HG03378 (cell line): ENCODE measurements at regions not wholly inside any gene's neighbourhood (a gene's known extent, or its start where the extent isn't known, plus 50 kb on each side); places are given as distances from the start of the nearest gene placed in this dataset.

Source experiments
- ATAC-seq: cut with Tn5 transposase; IDR thresholded peaks from one replicate; pipeline ENCODE4 v1.9.1; 2021; ENCODE audit warnings: mild to moderate bottlenecking, moderate library complexity; ENCODE audit not compliant: unreplicated experiment

DNA sequence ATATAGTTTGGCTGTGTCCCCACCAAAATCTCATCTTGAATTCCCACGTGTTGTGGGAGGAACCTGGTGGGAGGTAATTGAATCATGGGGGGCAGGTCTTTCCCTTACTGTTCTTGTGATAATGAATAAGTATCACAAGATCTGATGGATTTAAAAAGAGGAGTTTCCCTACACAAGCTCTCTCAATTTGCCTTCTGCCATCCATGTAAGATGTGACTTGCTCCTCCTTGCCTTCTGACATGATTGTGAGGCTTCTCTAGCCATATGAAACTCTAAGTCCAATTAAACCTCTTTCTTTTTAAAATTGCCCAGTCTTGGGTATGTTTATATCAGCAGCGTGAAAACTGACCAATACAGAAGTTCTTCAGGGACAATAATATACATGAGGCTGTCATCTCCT lies 425.1 kb downstream of the PABPC4L start:
- no peak for ATAC-seq

DNA sequence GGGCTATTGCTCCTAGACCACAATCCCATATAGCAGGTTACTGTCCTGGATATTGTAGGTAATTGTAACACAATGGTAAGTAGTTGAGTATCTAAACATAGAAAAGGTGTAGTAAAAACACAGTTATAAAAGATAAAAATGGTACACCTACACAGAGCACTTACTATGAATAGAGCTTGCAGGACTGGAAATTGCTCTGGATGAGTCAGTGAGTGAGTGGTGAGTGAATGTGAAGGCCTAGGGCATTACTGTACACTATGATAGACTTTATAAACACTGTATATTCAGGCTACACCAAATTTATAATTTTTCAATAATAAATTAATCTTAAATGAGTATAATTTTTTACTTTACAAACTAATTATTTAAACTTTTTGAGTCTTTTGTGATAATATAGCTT lies 425.7 kb downstream of the PABPC4L start:
- ATAC-seq: no peak

DNA sequence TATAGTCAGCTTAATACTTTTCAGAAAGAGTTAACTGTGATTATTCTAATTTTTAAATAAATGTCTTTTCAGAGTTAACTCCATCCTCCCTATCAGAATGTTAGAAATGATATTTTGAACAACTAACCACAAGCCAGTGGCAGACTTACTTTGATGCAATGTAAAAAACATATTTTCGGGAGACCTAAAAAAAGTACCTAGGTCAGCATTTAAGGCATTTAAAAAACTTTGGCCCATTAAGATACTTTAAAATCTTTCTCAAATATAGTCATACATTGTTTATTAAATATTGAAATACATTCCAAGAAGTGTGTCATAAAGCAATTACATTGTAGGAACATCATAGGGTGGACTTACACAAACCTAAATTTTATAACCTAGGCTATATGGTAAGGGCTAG lies 426.1 kb downstream of the PABPC4L start:
- ATAC-seq: no peak

DNA sequence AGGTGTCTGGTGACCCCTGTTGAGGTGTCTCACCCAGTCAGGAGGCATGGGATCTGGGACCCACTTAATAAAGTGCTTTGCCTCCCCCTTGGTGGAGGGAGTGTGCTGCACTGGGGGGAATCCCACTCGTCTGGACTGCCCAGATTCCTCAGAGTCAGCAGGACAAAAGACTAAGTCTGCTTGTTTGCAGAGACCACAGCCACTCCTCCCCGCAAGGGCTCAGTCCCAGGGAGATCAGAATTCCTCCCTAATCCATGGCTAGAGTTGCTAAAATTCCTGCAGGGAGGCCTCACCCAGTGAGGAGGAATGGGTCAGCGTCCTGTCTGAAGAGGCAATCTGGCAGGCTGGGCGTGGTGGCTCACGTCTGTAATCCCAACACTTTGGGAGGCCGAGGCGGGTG lies 442.2 kb downstream of the PABPC4L start:
- ATAC-seq: no peak

DNA sequence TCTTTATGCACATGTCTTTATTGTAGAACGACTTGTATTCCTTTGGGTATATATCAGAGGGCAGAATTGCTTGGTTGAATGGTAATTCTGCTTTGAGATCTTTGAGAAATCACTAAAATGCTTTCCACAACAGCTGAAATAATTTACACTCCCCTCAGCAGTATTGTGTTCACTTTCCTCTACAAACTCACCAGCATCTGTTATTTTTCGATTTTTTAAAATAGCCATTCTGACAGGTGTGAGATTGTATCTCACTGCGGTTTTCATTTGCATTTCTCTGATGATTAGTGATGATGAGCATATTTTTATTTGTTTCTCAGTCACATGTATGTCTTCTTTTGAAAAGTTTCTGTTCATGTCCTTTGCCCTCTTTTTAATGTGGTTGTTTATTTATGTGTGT lies 459.8 kb downstream of the PABPC4L start:
- ATAC-seq: no peak

DNA sequence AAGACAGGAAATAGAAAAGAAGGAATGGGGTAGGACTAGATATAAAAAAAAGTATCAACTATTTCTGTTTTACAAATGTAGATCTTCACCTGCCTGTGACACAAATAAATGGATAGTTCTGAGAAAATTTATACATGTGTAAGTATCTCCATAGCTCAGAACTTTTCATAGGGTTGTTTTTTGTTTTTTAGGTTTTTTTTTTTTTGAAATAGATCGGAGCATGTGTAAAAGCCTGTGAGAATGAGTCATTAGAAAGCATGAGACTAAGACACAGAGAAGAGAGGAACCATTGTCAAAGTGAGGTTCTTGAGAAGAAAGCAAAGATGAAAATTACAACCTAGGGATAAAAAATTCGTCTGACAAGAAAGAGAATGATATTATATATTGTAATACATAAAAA lies 481.6 kb downstream of the PABPC4L start:
- ATAC-seq: no peak

DNA sequence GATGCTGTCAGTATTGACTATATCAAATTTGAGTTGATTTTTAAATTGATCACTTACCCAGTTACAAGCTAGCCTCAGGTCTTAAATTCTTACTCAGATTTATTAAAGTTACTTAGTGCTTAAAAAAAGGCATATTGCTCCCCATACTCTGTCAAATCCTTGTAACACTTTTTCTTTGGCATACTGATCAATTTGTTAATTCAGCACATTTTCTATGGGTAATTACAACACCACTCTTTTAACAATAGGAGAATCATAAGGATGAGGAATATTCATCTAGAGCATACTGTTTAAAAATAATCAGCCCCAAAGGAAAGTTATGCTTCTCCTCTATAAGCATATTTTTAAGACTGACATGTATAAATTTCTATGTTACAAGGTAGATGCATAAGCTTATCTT lies 482.5 kb downstream of the PABPC4L start:
- no peak for ATAC-seq

DNA sequence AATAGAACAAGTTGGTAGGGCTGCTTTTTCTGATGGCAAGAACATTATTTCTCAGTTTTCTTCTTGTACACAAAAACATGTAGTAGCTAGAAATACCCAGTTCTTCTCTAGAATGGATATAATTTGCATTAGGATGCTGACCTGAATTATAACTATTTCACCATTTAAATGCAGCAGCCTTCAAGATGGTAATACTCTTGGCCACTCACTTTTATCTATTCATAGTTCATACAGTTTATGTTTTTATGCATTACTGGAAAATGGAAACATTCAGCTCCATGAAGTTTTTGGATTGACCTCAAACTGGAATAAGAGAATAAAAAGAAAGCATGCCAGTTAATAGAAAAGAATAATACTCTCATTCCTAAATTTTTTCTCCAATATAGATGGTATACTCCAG lies 487.4 kb downstream of the PABPC4L start:
- no peak for ATAC-seq

DNA sequence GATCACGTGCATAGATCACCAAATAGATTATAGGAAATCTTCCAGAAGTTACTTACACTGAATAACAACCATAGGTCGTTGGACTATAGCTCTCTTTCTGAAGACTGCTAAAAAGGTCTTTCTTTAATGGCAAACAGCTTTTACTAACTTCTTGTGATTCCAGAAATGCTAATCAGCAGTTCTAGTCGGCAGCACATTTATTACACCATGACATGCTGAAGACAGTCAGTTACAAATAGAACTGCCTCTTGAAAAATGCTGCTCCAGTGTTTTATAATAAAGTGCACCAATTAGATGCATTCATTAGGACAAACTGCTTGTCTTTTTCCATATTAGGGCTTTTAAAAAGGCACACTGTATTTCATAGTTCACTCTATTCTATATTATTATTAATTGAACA lies 488.2 kb downstream of the PABPC4L start:
- ATAC-seq: no peak

DNA sequence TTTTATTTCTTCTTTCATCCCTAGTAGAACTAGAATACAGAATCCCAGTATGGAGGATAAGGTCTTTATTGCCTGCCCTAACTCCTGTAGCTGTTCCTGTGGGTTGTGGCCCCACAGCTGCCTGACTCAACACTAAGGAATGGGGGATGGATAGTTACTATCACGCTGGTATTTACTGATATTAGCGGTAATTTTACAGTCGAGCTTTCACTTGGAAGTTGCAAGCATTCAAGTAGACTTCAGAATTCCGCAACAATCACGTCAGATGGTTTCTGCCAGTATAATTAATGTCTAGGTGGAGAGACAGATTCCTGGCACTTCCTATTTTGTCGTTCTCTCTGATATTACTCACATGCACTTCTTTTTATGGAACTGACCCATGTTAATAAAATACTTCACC lies 489.8 kb downstream of the PABPC4L start:
- ATAC-seq: no peak

DNA sequence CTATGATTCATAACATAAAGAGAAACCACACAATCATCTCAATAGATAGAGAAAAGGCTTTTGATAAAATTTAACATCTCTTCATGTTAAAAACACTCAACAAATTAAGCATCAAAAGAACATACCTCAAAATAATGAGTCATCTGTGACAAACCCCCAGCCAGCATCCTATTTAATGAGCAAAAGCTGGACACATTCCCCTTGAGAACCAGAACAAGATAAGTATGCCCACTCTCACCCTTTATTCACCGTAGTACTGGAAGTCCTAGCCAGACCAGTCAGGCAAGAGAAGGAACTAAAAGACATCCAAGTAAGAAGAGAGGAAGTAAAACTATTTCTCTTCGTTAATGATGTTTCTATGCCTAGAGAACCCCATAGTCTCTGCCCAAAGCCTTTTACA lies 507.2 kb downstream of the PABPC4L start:
- no peak for ATAC-seq

DNA sequence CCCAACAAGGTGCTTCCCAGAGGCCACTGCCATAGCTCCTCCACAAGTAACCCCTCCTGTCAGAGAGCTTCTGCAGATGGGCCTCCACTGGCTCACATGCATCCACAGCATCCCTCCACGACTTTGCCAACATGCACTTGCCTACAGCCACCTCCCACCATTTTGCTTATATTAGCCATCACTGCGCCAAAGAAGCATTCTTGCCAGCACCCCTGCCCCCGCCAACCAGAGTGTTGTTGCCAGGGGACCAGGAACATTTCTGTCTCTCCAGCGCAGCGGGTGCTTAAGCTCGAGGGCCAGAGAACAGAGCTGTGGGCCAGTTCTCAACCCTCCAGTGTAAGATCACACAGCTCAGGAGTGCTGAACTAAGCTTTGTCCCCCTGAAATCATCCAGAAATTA lies 517.6 kb downstream of the PABPC4L start:
- ATAC-seq: no peak

DNA sequence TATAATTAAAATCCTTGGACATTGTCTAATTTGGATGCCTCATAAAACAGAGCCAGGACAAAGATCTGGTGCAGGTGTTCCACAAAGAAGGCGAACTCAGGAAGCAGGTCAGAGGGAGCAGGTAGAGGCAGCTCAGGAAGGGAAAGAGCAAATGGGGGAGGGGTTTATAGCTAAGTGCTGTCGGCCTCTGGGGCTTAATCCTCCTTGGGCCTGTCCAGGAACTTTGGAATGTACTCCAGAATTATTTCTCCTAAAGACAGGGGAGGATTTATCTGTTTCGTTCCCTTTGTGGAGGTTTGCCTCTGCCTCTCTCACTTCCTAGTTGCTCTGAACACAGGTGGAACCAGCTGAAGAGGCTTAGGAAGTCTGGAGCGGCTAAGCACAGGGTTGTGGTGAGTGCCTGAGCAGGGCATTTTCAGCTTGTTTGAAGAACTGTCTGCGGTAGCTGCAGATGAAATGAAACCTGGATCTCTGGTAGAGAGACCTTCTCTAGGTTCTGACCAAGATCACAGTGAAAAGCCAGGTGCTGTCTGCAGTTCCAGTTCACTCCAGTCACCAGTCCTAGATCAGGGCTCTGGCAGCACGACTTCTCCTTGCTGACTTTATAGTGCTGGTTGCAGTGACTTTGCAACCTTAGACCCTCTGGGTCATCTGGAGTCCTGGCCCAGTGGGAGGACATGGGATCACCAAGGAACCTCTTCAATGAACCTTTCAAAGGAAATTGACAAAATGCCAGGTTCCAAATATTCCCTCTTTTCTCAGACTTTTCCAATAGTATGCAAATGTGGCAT lies 519.2 kb downstream of the PCDH10 start:
- ATAC-seq: no peak

DNA sequence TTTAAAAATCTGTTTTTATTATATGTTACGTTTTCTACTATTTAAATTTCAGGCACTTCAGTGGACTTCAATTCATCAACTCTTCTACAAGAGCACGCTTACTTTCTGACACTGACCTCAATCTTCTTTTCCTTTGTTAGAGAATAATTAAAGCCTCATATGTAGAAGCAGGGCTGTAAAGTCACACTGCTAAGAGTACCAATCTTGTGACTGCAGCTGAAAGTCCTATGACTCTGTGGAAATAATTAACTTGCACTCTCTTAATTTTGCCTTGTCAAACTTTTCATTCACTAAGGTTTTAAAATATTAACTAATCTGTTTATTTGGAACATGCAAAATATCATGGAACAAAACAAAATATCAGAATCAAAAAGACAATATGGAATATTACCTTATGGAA lies 498.1 kb downstream of the PCDH10 start:
- no peak for ATAC-seq

DNA sequence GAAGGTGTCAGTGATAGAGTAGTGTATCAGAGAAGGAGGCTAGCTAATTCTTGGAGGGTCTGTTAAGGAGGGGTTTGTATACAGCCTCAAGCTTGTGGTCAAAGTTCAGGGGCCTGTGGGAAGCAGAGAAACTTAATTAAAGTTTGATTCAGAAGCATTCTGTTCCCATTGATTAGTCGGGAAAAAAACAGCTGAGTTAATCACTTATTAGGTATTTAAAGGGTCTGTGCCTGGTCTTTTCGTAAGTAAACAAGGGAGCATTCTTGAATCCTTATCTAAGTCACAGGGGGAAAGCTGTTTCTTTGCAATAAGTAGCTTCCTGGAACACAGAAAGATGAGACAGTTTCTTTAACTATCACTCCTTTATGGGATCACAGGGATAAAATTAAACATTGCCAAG lies 492.1 kb downstream of the PCDH10 start:
- no peak for ATAC-seq

DNA sequence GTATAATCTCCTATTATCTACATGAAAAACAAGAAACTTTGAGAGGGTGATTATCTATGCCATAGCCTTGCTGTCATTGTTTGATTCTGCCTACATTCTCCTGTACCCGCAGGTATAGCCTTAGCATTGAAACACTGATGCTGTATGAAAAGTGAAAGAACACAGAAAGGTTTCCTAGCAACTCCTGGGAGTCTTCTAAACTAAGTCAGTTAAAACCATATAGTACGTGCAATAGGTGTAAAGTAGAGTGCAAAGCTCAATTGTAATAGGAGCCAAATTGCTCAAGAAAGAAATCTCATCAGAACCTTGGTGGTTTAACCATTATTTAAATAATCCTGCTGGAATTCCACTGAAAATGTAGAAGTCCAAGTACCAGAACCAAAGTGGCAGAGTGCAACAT lies 489.7 kb downstream of the PCDH10 start:
- no peak for ATAC-seq

DNA sequence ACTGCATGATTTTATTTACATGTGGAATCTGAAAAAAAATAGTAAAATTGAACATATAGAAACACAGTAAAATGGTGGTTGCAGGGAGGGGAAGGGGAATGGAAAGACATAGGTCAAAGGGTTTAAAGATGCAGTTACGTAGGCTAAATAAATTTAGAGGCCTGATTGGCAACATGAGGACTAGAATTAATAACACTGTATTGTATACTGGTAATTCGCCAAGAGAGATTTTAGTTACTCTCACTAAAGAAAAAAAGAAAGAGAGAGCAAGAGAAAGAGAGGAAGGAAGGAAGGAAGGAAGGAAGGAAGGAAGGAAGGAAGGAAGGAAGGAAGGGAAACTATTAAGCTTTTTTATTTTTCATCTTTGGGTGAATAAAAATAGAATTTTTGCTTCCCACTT lies 488.1 kb downstream of the PCDH10 start:
- ATAC-seq: no peak

DNA sequence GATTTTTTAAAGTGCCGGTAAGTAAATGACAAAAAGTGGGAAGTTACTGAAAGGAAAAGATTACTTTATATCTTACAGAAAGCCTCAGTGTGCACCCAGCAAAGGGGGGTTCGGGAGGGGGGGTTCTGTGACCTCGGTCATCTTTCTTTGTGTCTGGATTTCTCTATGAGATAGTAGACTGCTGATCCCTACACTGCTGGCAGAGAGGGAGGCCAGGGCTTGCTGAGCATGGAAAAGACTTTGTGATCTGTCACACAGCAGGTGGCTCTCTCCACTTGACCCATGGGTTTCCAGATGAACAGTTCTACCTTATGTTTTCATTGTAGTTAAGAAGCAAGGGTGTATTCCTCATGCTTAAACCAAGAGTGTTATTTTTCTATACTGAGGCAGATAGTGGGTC lies 475.6 kb downstream of the PCDH10 start:
- no peak for ATAC-seq

DNA sequence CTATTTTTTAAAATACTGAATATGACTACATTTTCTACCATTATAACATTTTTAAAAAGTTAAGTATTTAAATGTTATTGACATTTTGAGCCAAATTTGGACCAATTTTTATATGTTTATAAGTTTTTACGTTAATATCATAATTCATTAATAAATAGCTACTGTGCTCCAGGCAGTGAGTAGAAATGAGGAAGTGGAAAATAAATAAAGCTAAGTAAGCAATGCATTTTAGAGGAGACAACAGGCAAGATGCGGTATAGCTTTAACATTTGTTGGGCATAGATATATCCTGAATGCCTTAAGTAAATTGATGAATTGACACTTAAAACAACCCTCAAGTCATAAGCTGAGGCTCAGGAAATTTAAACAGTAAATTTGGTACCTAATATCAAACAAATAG lies 474.8 kb downstream of the PCDH10 start:
- ATAC-seq: no peak

DNA sequence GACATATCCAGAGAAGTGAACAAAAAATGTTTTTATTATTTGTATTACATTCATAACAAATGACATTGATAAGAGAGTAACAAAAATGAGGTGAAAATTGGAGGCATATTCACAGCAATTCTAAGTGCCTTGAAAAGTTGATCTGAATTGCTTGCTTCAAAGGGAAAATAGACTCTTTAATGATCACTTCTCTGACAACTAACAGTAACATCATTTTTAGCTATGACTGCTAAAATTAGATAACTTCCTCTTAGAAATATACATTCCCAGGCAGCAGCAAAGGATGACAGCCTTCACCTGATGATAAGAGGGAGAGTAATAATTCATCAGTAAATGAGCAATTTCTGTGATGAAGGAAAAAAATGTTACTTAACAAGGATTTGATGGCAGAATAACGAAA lies 472.5 kb downstream of the PCDH10 start:
- ATAC-seq: no peak

DNA sequence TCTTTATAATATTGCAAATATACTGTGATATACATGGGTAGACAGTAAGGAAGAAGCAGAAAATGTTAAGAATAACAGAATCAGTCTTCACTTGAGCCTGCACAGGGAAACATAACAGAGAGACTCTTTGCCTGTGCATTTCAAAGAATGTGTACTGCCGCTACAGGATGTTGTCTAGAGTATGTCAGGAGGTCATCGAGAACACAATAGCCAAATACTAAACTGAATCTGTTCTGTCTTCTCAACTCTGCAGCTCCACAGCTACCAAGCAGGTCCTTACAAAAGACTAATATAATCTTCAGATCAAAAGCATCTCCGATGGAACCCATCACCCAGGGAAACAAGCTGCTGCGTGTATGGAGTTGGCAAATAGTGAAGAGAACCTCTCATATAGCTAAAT lies 471.5 kb downstream of the PCDH10 start:
- ATAC-seq: no peak

DNA sequence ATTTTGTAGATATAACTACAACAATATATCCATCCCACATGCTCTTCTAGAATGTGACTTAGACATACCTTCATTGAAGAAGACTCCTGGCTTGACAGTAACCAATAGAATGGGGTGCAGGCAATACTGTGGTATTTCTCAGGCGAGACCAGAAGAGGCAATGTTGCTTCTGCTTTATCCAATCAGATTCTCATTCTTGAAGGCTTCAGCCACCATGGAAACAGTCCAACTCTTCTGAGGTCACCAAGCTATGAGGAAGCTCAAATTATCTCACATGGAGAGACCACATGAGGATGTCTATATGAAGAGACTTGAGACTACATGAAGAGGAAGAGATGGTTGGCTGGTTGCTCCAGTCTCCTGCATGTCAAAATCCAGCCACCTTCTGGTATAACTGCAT lies 469.9 kb downstream of the PCDH10 start:
- no peak for ATAC-seq

DNA sequence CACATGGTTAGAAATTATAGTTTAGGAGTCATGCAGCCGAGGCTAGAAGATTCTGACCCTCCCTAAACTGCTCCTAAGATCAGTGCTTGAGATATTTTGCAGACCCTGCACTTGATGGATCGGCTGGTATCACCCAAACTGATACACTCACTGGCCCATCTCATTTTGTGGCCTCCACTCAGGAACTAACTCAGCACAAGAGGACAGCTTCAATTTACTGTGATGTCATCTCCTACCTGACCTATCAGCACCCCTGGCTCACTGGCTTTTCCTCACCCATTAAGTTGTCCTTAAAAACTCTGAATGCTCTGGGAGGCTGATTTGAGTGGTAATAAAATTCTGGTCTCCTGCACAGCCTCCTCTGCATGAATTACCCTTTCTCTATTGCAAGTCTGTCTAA lies 450.9 kb downstream of the PCDH10 start:
- no peak for ATAC-seq
